ENCODE measurements at regions not wholly inside any gene's neighbourhood (a gene's known extent, or its start where the extent isn't known, plus 50 kb on each side); places are given as distances from the start of the nearest gene placed in this dataset.

GRCh38 chr12:44961887-44962286 lies 85.8 kb upstream of the NELL2 start:
- no peaks in the 10 kb centered on the region for H3K4me1 ChIP-seq
- no peak overlapping the region for H3K4me3 ChIP-seq
- no peaks in the 10 kb centered on the region for H3K27me3 ChIP-seq (ENCODE audit: low read depth)
- no peak for TF ChIP-seq CTCF (IDR thresholded peaks at IDR 0.05; ENCODE audit: borderline replicate concordance)
- intact Hi-C loops (cut with micrococcal nuclease): no loop called here
- H3K9me3 ChIP-seq (replicated peaks): peaks cover 56% of the 10 kb centered on the region
- no peak for DNase-seq
- H3K27ac ChIP-seq (replicated peaks): no peak overlapping the region
- H3K36me3 ChIP-seq: no peaks in the 10 kb centered on the region

GRCh38 chr12:44960856-44961255 lies 84.7 kb upstream of the NELL2 start:
- Histone ChIP-seq H3K27me3 (ENCODE audit: low read depth) (no peaks in the 10 kb centered on the region), H3K4me1 (no peaks in the 10 kb centered on the region), H3K36me3 (no peaks in the 10 kb centered on the region), H3K4me3 (no peak overlapping the region), H3K27ac (replicated peaks) (no peak overlapping the region), H3K9me3 (replicated peaks) (peaks cover 49% of the 10 kb centered on the region)
- TF ChIP-seq CTCF (IDR thresholded peaks at IDR 0.05; ENCODE audit: borderline replicate concordance): no peak
- DNase-seq: no peak
- intact Hi-C loops (cut with micrococcal nuclease): no loop called here

GRCh38 chr12:44960423-44960822 lies 84.3 kb upstream of the NELL2 start:
- Histone ChIP-seq H3K4me3 (no peak overlapping the region), H3K9me3 (replicated peaks) (peaks cover 44% of the 10 kb centered on the region), H3K27ac (replicated peaks) (no peak overlapping the region), H3K4me1 (no peaks in the 10 kb centered on the region), H3K36me3 (no peaks in the 10 kb centered on the region), H3K27me3 (ENCODE audit: low read depth) (no peaks in the 10 kb centered on the region)
- no peak for DNase-seq
- no peak for TF ChIP-seq CTCF (IDR thresholded peaks at IDR 0.05; ENCODE audit: borderline replicate concordance)
- intact Hi-C loops (cut with micrococcal nuclease): no loop called here

- DNase-seq: no peak
- no peaks in the 10 kb centered on the region for H3K9me3 ChIP-seq (replicated peaks)
- H3K27ac ChIP-seq (replicated peaks): no peak overlapping the region
- TF ChIP-seq CTCF (IDR thresholded peaks at IDR 0.05; ENCODE audit: borderline replicate concordance): no peak
- H3K36me3 ChIP-seq: no peaks in the 10 kb centered on the region
- intact Hi-C loops (cut with micrococcal nuclease): no loop called here
- peaks cover 13% of the 10 kb centered on the region for H3K27me3 ChIP-seq (ENCODE audit: low read depth)
- H3K4me1 ChIP-seq: no peaks in the 10 kb centered on the region
- no peak overlapping the region for H3K4me3 ChIP-seq
Measured at GRCh38 chr12:44947163-44947562, 71.0 kb upstream of the NELL2 start.

- intact Hi-C loops (cut with micrococcal nuclease): no loop called here
- Histone ChIP-seq H3K27me3 (ENCODE audit: low read depth) (peaks cover 3% of the 10 kb centered on the region), H3K9me3 (replicated peaks) (peaks cover 11% of the 10 kb centered on the region), H3K4me1 (no peaks in the 10 kb centered on the region), H3K36me3 (no peaks in the 10 kb centered on the region), H3K4me3 (no peak overlapping the region), H3K27ac (replicated peaks) (no peak overlapping the region)
- no peak for TF ChIP-seq CTCF (IDR thresholded peaks at IDR 0.05; ENCODE audit: borderline replicate concordance)
- DNase-seq: no peak
Measured at GRCh38 chr12:44942714-44943113, 66.6 kb upstream of the NELL2 start.

Measured in left ventricle myocardium inferior (tissue), 1 donor.